ENCODE measurements at regions not wholly inside any gene's neighbourhood (a gene's known extent, or its start where the extent isn't known, plus 50 kb on each side); places are given as distances from the start of the nearest gene placed in this dataset.

GRCh38 chr2:225340923-225341322 lies 58.6 kb upstream of the NYAP2 start:
- Mint-ChIP-seq H3K36me3 (ENCODE audit: insufficient read depth) (no peaks in the 10 kb centered on the region), H3K9me3 (ENCODE audit: low read depth) (peaks cover 8% of the 10 kb centered on the region), H3K4me3 (ENCODE audit: low read depth) (no peak overlapping the region), H3K4me1 (ENCODE audit: low read depth) (no peaks in the 10 kb centered on the region), H3K27me3 (no peaks in the 10 kb centered on the region), H3K27ac (no peak overlapping the region)
- DNase-seq (ENCODE audit: low spot score, unreplicated experiment), result no peak
- no peak for TF ChIP-seq CTCF (IDR thresholded peaks at IDR 0.05; ENCODE audit: unreplicated experiment)

GRCh38 chr2:225337183-225337582 lies 62.3 kb upstream of the NYAP2 start:
- DNase-seq (ENCODE audit: low spot score, unreplicated experiment), result no peak
- H3K27ac Mint-ChIP-seq, result no peak overlapping the region
- H3K4me1 Mint-ChIP-seq (ENCODE audit: low read depth), result no peaks in the 10 kb centered on the region
- H3K4me3 Mint-ChIP-seq (ENCODE audit: low read depth), result no peak overlapping the region
- no peak for TF ChIP-seq CTCF (IDR thresholded peaks at IDR 0.05; ENCODE audit: unreplicated experiment)
- no peaks in the 10 kb centered on the region for H3K36me3 Mint-ChIP-seq (ENCODE audit: insufficient read depth)
- no peaks in the 10 kb centered on the region for H3K27me3 Mint-ChIP-seq
- peaks cover 3% of the 10 kb centered on the region for H3K9me3 Mint-ChIP-seq (ENCODE audit: low read depth)

- H3K36me3 Mint-ChIP-seq (ENCODE audit: insufficient read depth), result no peaks in the 10 kb centered on the region
- H3K9me3 Mint-ChIP-seq (ENCODE audit: low read depth), result peaks cover 3% of the 10 kb centered on the region
- DNase-seq (ENCODE audit: low spot score, unreplicated experiment), result no peak
- H3K27me3 Mint-ChIP-seq, result no peaks in the 10 kb centered on the region
- TF ChIP-seq CTCF (IDR thresholded peaks at IDR 0.05; ENCODE audit: unreplicated experiment), result no peak
- no peaks in the 10 kb centered on the region for H3K4me1 Mint-ChIP-seq (ENCODE audit: low read depth)
- H3K4me3 Mint-ChIP-seq (ENCODE audit: low read depth), result no peak overlapping the region
- no peak overlapping the region for H3K27ac Mint-ChIP-seq
These were observed 65.0 kb upstream of the NYAP2 start for GRCh38 chr2:225334514-225334913.

- H3K4me3 Mint-ChIP-seq (ENCODE audit: low read depth), result no peak overlapping the region
- no peak overlapping the region for H3K27ac Mint-ChIP-seq
- H3K9me3 Mint-ChIP-seq (ENCODE audit: low read depth), result peaks cover 6% of the 10 kb centered on the region
- no peak for DNase-seq (ENCODE audit: low spot score, unreplicated experiment)
- H3K4me1 Mint-ChIP-seq (ENCODE audit: low read depth), result no peaks in the 10 kb centered on the region
- no peaks in the 10 kb centered on the region for H3K36me3 Mint-ChIP-seq (ENCODE audit: insufficient read depth)
- TF ChIP-seq CTCF (IDR thresholded peaks at IDR 0.05; ENCODE audit: unreplicated experiment), result no peak
- H3K27me3 Mint-ChIP-seq, result no peaks in the 10 kb centered on the region
These were observed 71.3 kb upstream of the NYAP2 start for GRCh38 chr2:225328192-225328591.

GRCh38 chr2:225326969-225327368 lies 72.5 kb upstream of the NYAP2 start:
- Mint-ChIP-seq H3K4me1 (ENCODE audit: low read depth) (no peaks in the 10 kb centered on the region), H3K27me3 (no peaks in the 10 kb centered on the region), H3K27ac (no peak overlapping the region), H3K4me3 (ENCODE audit: low read depth) (no peak overlapping the region), H3K9me3 (ENCODE audit: low read depth) (peaks cover 6% of the 10 kb centered on the region), H3K36me3 (ENCODE audit: insufficient read depth) (no peaks in the 10 kb centered on the region)
- TF ChIP-seq CTCF (IDR thresholded peaks at IDR 0.05; ENCODE audit: unreplicated experiment), result no peak
- DNase-seq (ENCODE audit: low spot score, unreplicated experiment), result no peak
